ENCODE measurements at regions not wholly inside any gene's neighbourhood (a gene's known extent, or its start where the extent isn't known, plus 50 kb on each side); places are given as distances from the start of the nearest gene placed in this dataset.

- H3K4me1 Mint-ChIP-seq (ENCODE audit: low read depth), result no peaks in the 10 kb centered on the region
- DNase-seq, result no peak
- H3K9me3 Mint-ChIP-seq, result peaks cover 2% of the 10 kb centered on the region
- H3K4me3 Mint-ChIP-seq, result no peak overlapping the region
- CTCF ChIA-PET, result no interaction called here
- H3K27ac Mint-ChIP-seq, result no peak overlapping the region
- H3K27me3 Mint-ChIP-seq (ENCODE audit: low read depth), result no peaks in the 10 kb centered on the region
- no peaks in the 10 kb centered on the region for H3K36me3 Mint-ChIP-seq (ENCODE audit: low read depth)
- intact Hi-C loops (cut with micrococcal nuclease), result no loop called here
Observed at GRCh38 chr6:103036846-103037245, 1643.3 kb downstream of the GRIK2 start.

- intact Hi-C loops (cut with micrococcal nuclease), result no loop called here
- Mint-ChIP-seq H3K36me3 (ENCODE audit: low read depth) (no peaks in the 10 kb centered on the region), H3K27ac (no peak overlapping the region), H3K4me1 (ENCODE audit: low read depth) (no peaks in the 10 kb centered on the region), H3K4me3 (no peak overlapping the region), H3K9me3 (no peaks in the 10 kb centered on the region), H3K27me3 (ENCODE audit: low read depth) (no peaks in the 10 kb centered on the region)
- CTCF ChIA-PET, result interaction anchor here (0.6 kb wide), 1 partner anchor 9 kb away, joined by 3 read pairs; no protein-coding TSS in a partner anchor
- DNase-seq, result no peak
Observed at GRCh38 chr6:103027271-103027931, 1633.9 kb downstream of the GRIK2 start.

- H3K9me3 Mint-ChIP-seq, result peaks cover 2% of the 10 kb centered on the region
- no peak overlapping the region for H3K27ac Mint-ChIP-seq
- H3K36me3 Mint-ChIP-seq (ENCODE audit: low read depth), result no peaks in the 10 kb centered on the region
- no peak overlapping the region for H3K4me3 Mint-ChIP-seq
- no peaks in the 10 kb centered on the region for H3K4me1 Mint-ChIP-seq (ENCODE audit: low read depth)
- no peaks in the 10 kb centered on the region for H3K27me3 Mint-ChIP-seq (ENCODE audit: low read depth)
- CTCF ChIA-PET, result no interaction called here
- DNase-seq, result no peak
- intact Hi-C loops (cut with micrococcal nuclease), result no loop called here
Observed at GRCh38 chr6:103018426-103018825, 1624.9 kb downstream of the GRIK2 start.

DNA sequence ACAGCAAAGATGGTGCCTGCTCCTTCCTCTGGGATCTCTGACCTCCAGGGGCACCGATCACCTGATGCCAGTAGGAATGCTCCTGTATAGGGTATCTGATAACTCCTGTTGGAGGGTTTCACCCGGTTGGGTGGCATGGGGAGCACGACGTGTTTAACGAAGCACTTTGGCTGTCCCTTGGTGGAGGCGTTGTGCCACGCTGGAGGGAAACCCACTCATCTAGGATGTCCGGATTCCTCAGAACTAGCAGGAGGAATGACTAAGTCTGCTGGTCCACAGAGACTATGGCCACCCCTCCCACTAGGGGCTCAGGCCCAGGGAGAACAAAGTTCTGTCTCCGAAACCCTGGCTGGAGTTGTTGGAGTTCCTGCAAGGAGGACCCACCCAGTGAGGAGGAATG, 1624.4 kb downstream of the GRIK2 start:
- Mint-ChIP-seq H3K4me1 (ENCODE audit: low read depth) (no peaks in the 10 kb centered on the region), H3K36me3 (ENCODE audit: low read depth) (no peaks in the 10 kb centered on the region), H3K27ac (no peak overlapping the region), H3K27me3 (ENCODE audit: low read depth) (no peaks in the 10 kb centered on the region), H3K4me3 (no peak overlapping the region), H3K9me3 (peaks cover 7% of the 10 kb centered on the region)
- no peak for DNase-seq
- CTCF ChIA-PET, result no interaction called here
- intact Hi-C loops (cut with micrococcal nuclease), result no loop called here

GRCh38 chr6:103011605-103012004, 1618.1 kb downstream of the GRIK2 start:
- Mint-ChIP-seq H3K27ac (no peak overlapping the region), H3K4me3 (no peak overlapping the region), H3K4me1 (ENCODE audit: low read depth) (no peaks in the 10 kb centered on the region), H3K27me3 (ENCODE audit: low read depth) (no peaks in the 10 kb centered on the region), H3K9me3 (peaks cover 27% of the 10 kb centered on the region), H3K36me3 (ENCODE audit: low read depth) (no peaks in the 10 kb centered on the region)
- CTCF ChIA-PET, result interaction anchor here (0.6 kb wide), 1 partner anchor 896 kb away, joined by 4 read pairs; no protein-coding TSS in a partner anchor
- intact Hi-C loops (cut with micrococcal nuclease), result no loop called here
- no peak for DNase-seq

GRCh38 chr6:103002282-103002681, 1608.8 kb downstream of the GRIK2 start:
- intact Hi-C loops (cut with micrococcal nuclease), result no loop called here
- Mint-ChIP-seq H3K27me3 (ENCODE audit: low read depth) (no peaks in the 10 kb centered on the region), H3K36me3 (ENCODE audit: low read depth) (no peaks in the 10 kb centered on the region), H3K27ac (no peak overlapping the region), H3K4me3 (no peak overlapping the region), H3K4me1 (ENCODE audit: low read depth) (no peaks in the 10 kb centered on the region), H3K9me3 (peaks cover 19% of the 10 kb centered on the region)
- no peak for DNase-seq
- CTCF ChIA-PET, result no interaction called here

GRCh38 chr6:103001724-103002123, 1608.2 kb downstream of the GRIK2 start:
- intact Hi-C loops (cut with micrococcal nuclease), result no loop called here

DNA sequence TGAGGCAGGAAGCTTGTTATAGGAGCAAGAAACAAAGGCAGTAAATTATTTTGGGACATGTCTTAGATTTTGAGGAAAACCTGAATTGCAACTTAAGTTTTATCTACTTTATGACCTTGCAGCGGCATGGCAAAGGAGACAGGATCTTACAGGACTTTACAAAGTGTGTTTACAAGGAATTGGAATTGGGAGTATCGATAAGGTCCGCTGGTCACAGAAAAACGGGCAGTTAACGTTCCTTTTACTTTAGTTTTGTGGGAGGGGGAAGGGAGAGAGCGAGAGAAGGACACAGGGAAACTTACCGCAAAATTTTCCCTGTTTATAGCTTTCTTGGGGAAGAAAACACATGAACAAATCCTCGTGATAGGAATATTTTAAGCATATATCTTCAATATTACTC, 1607.2 kb downstream of the GRIK2 start:
- H3K4me1 Mint-ChIP-seq (ENCODE audit: low read depth), result no peaks in the 10 kb centered on the region
- no peak for DNase-seq
- no peak overlapping the region for H3K4me3 Mint-ChIP-seq
- no peak overlapping the region for H3K27ac Mint-ChIP-seq
- CTCF ChIA-PET, result no interaction called here
- H3K9me3 Mint-ChIP-seq, result peaks cover 11% of the 10 kb centered on the region
- H3K27me3 Mint-ChIP-seq (ENCODE audit: low read depth), result no peaks in the 10 kb centered on the region
- H3K36me3 Mint-ChIP-seq (ENCODE audit: low read depth), result no peaks in the 10 kb centered on the region
- intact Hi-C loops (cut with micrococcal nuclease), result no loop called here

More at GRCh38 chr6:103001724-103002123, 1608.2 kb downstream of the GRIK2 start:
- Mint-ChIP-seq H3K27ac (no peak overlapping the region), H3K4me1 (ENCODE audit: low read depth) (no peaks in the 10 kb centered on the region), H3K27me3 (ENCODE audit: low read depth) (no peaks in the 10 kb centered on the region), H3K4me3 (no peak overlapping the region), H3K9me3 (peaks cover 14% of the 10 kb centered on the region), H3K36me3 (ENCODE audit: low read depth) (no peaks in the 10 kb centered on the region)
- CTCF ChIA-PET, result no interaction called here
- no peak for DNase-seq

GRCh38 chr6:102995491-102995890, 1602.0 kb downstream of the GRIK2 start:
- intact Hi-C loops (cut with micrococcal nuclease), result no loop called here
- Mint-ChIP-seq H3K4me1 (ENCODE audit: low read depth) (no peaks in the 10 kb centered on the region), H3K4me3 (no peak overlapping the region), H3K36me3 (ENCODE audit: low read depth) (no peaks in the 10 kb centered on the region), H3K27me3 (ENCODE audit: low read depth) (no peaks in the 10 kb centered on the region), H3K27ac (no peak overlapping the region), H3K9me3 (peaks cover 3% of the 10 kb centered on the region)
- no peak for DNase-seq
- CTCF ChIA-PET, result no interaction called here

- H3K4me3 Mint-ChIP-seq, result no peak overlapping the region
- DNase-seq, result no peak
- CTCF ChIA-PET, result no interaction called here
- intact Hi-C loops (cut with micrococcal nuclease), result no loop called here
- H3K27me3 Mint-ChIP-seq (ENCODE audit: low read depth), result no peaks in the 10 kb centered on the region
- no peaks in the 10 kb centered on the region for H3K4me1 Mint-ChIP-seq (ENCODE audit: low read depth)
- H3K27ac Mint-ChIP-seq, result no peak overlapping the region
- H3K9me3 Mint-ChIP-seq, result peaks cover 3% of the 10 kb centered on the region
- no peaks in the 10 kb centered on the region for H3K36me3 Mint-ChIP-seq (ENCODE audit: low read depth)
Observed at GRCh38 chr6:102994866-102995265, 1601.4 kb downstream of the GRIK2 start.

DNA sequence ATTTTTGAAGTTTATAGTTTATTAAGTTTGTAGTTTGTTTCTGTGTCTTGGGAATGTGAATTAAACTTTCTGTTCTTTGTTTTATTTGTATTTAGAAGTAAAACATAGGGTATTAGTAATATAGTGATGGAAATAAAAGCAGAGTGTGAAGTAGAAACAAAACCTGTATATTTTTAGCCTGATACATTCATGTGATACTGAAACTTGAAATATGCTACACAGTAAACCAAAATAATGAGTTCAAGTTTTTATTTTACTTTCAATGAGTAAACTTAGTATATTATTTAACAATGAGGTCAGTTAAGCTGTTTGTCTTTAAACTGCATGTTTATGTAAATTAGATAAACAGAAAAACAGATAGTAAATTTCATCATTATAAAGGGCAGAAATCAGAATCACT, 1592.6 kb downstream of the GRIK2 start:
- Mint-ChIP-seq H3K9me3 (no peaks in the 10 kb centered on the region), H3K27ac (no peak overlapping the region), H3K27me3 (ENCODE audit: low read depth) (no peaks in the 10 kb centered on the region), H3K4me1 (ENCODE audit: low read depth) (no peaks in the 10 kb centered on the region), H3K36me3 (ENCODE audit: low read depth) (no peaks in the 10 kb centered on the region), H3K4me3 (no peak overlapping the region)
- no peak for DNase-seq
- CTCF ChIA-PET, result no interaction called here
- intact Hi-C loops (cut with micrococcal nuclease), result no loop called here

DNA sequence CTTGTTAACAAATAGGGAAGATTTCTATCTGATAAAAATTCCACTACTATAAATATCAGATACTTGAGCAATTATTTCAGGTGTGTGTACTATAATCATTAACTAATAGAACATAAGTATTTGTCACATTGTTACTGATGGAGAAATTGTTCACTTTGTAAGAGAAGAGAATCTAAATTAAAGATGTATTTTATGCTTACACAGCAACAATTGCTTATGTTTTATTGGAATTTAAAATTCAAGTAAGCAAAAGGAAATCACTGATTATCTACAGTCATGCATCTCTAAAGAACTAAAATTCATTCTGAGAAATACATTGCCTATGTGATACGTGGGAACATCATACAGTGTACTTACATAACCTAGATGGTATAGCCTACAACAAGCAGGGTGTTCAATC, 1590.8 kb downstream of the GRIK2 start:
- CTCF ChIA-PET, result no interaction called here
- Mint-ChIP-seq H3K27me3 (ENCODE audit: low read depth) (no peaks in the 10 kb centered on the region), H3K27ac (no peak overlapping the region), H3K36me3 (ENCODE audit: low read depth) (no peaks in the 10 kb centered on the region), H3K4me3 (no peak overlapping the region), H3K9me3 (no peaks in the 10 kb centered on the region), H3K4me1 (ENCODE audit: low read depth) (no peaks in the 10 kb centered on the region)
- intact Hi-C loops (cut with micrococcal nuclease), result no loop called here
- DNase-seq, result no peak

- Mint-ChIP-seq H3K27ac (no peak overlapping the region), H3K4me1 (ENCODE audit: low read depth) (no peaks in the 10 kb centered on the region), H3K4me3 (no peak overlapping the region), H3K36me3 (ENCODE audit: low read depth) (no peaks in the 10 kb centered on the region), H3K9me3 (peaks cover under 1% of the 10 kb centered on the region), H3K27me3 (ENCODE audit: low read depth) (no peaks in the 10 kb centered on the region)
- intact Hi-C loops (cut with micrococcal nuclease), result no loop called here
- no peak for DNase-seq
- CTCF ChIA-PET, result no interaction called here
Observed at GRCh38 chr6:102981490-102982015, 1588.0 kb downstream of the GRIK2 start.
